DMS79 treated with DMSO at 0.1 percent for 48 hours (cell line): ENCODE measurements at regions not wholly inside any gene's neighbourhood (a gene's known extent, or its start where the extent isn't known, plus 50 kb on each side); places are given as distances from the start of the nearest gene placed in this dataset.

Experiments
- DNase-seq: peaks from one replicate; lab custom pipeline; 2025; lab: John Stamatoyannopoulos, UW

GRCh38 chr15:93200837-93201226 is 111.8 kb upstream of the RGMA start:
- DNase-seq, result no peak

- DNase-seq, result no peak
These were observed 111.2 kb upstream of the RGMA start for GRCh38 chr15:93200081-93200836.

- DNase-seq, result no peak
These were observed 107.2 kb upstream of the RGMA start for GRCh38 chr15:93196135-93196670.

- no peak for DNase-seq
These were observed 106.1 kb upstream of the RGMA start for GRCh38 chr15:93195109-93195508.

- DNase-seq, result no peak
These were observed 101.2 kb upstream of the RGMA start for GRCh38 chr15:93190238-93190637.

- no peak for DNase-seq
These were observed 100.5 kb upstream of the RGMA start for GRCh38 chr15:93189561-93189960.

GRCh38 chr15:93188236-93188635 is 99.2 kb upstream of the RGMA start:
- no peak for DNase-seq

- DNase-seq, result no peak
These were observed 96.8 kb upstream of the RGMA start for GRCh38 chr15:93185796-93186195.

- DNase-seq, result no peak
These were observed 93.7 kb upstream of the RGMA start for GRCh38 chr15:93182703-93183205.

- no peak for DNase-seq
These were observed 91.6 kb upstream of the RGMA start for GRCh38 chr15:93180656-93181055.

- no peak for DNase-seq
These were observed 91.1 kb upstream of the RGMA start for GRCh38 chr15:93180128-93180527.

- no peak for DNase-seq
These were observed 90.7 kb upstream of the RGMA start for GRCh38 chr15:93179700-93180102.

GRCh38 chr15:93179072-93179471 is 90.1 kb upstream of the RGMA start:
- no peak for DNase-seq

- no peak for DNase-seq
These were observed 89.4 kb upstream of the RGMA start for GRCh38 chr15:93178371-93178770.

GRCh38 chr15:93176065-93176464 is 87.1 kb upstream of the RGMA start:
- no peak for DNase-seq

GRCh38 chr15:93174836-93175235 is 85.8 kb upstream of the RGMA start:
- no peak for DNase-seq

GRCh38 chr15:93173369-93173768 is 84.4 kb upstream of the RGMA start:
- DNase-seq, result no peak

GRCh38 chr15:93171476-93171875 is 82.5 kb upstream of the RGMA start:
- DNase-seq, result no peak

- no peak for DNase-seq
These were observed 81.3 kb upstream of the RGMA start for GRCh38 chr15:93170329-93170728.

- DNase-seq, result no peak
These were observed 79.9 kb upstream of the RGMA start for GRCh38 chr15:93168910-93169309.

GRCh38 chr15:93167291-93167690 is 78.3 kb upstream of the RGMA start:
- DNase-seq, result no peak

- DNase-seq, result no peak
These were observed 77.7 kb upstream of the RGMA start for GRCh38 chr15:93166675-93167074.

GRCh38 chr15:93165734-93166470 is 76.9 kb upstream of the RGMA start:
- no peak for DNase-seq
